Activated CD4-positive, alpha-beta T cell treated with anti-CD3 and anti-CD28 coated beads, Interleukin-10, Interleukin-2, amounts not matched to agents 100 ng/mL and 50 ng/mL, durations not matched to agents 16 hours and 8 hours (primary cell): ENCODE measurements at regions not wholly inside any gene's neighbourhood (a gene's known extent, or its start where the extent isn't known, plus 50 kb on each side); places are given as distances from the start of the nearest gene placed in this dataset.

Source experiments
- DNase-seq: peaks from one replicate; pipeline ENCODE4 v3.0.0-alpha.2; 2020

DNA sequence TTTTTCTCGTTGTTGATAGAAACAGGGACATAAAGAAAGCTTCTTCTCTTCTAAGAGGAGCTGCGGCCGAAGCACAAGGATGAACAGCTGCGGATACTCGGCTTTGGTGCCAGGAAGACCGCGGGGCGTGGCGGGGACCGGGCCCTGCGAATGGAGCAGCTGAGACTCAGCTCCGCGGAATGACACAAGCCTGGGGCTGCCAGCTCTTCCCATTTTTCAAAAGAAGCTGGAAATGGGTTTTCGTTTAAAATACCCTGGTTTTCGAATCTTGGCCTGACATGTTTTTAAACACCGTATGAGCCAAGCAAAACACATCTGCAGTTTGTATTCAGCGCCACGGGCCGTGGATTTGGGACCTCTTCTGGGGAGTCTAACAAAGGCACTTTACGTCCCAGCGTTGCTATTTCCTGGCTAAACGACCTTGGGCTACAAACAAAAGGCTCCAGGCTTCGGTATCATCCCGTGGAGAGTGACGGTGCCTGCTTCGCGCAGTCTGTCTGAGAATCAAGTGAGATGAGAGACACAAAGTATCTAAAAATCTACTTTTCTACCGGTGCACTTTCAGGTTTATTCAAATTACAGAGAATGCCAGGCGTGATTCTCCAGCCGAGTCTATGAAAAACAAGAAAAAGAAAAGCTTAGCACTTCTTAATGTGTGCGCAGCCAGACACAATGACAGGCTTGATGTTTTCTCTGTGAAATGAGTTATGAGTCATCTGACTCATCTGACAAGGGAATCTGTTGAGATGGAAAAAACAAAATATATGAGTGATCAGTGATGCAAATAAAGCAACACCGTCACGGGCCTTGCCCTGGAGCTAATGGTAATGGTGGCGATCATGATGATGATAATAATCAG, 114.0 kb upstream of the TMEM132D start:
- DNase-seq, result no peak

- no peak for DNase-seq
Observed at GRCh38 chr12:130018614-130019013, 114.8 kb upstream of the TMEM132D start.

DNA sequence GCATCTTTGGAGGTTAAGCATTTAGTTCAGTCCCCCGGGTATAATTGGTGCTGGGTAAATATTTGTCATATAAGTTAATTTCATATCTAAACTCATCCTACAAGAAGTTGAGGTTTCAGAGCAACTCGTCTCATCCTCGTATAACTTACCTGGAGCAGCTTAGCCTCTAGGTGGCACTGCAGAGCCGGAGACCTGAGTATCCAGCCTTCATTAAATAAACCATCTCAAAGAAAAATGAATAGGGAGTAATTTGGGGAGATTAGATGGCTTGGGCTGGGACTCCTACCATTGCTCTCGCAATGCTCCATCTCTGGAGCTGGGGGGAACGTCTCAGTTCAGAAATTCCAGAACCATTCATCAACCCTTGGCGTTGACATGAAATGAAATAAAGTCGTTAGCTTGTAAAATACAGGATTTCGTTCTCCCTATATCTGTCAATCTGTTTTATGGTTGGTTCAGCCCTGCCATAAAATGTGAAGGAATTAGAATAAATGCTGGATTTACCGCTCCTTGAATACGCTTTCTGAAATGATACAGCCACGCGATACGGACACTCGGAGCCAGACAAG, 122.9 kb upstream of the TMEM132D start:
- DNase-seq, result peak; percentile 42

GRCh38 chr12:130027798-130028197, 124.0 kb upstream of the TMEM132D start:
- no peak for DNase-seq

DNA sequence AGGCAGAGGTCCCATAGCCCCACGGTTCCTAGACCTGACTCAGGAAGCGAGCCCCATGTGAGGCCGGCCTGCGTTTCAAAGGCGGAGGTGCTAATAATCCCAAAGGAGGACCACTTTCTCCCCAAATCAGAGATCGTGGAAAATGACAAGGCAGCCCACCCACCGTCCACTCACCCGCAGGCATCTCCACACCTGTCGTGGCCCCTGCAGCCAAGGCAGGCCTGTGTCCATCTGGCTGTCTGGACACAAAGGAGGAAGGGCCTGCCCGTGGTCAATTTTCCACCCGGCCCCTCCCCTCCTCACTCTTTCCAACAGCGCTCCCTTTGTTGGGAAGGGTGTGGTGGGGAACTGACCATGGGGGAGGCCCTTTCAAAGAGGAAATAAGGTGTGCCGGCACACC, 125.3 kb upstream of the TMEM132D start:
- DNase-seq, result no peak

- DNase-seq, result no peak
Observed at GRCh38 chr12:130031041-130031440, 127.2 kb upstream of the TMEM132D start.

DNA sequence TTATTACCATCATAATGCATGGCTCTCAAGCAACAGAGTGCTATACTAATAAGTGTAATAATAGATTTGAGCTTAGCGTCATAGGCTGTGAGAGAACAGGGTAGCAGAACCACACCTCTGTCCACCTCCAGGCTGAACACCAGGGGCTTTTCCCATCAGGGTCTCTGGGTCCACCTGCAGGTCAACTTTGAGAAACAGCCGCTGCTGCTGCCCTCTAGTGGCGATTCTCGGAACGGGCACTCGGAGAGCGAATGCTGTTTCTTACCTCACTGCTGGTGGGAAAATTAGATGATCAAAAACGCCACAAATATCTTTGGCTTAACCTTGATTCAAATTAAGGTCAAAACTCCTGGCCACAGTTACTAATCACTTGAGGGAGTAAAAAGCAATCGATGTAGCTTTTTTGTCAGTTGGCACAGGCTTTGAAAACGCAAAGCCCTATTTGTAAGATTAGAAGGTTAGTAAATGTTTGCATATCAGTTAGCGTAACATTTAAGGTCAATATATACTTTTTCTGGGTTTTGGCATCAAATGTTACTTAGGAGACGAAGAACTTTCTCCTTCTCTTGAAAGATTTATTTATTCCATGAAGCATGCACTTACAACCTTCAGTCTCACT, 127.9 kb upstream of the TMEM132D start:
- DNase-seq, result peak; percentile 64

- DNase-seq, result peak; percentile 43
Observed at GRCh38 chr12:130041983-130042812, 120.1 kb upstream of the FZD10 start.

GRCh38 chr12:130043685-130044406, 118.4 kb upstream of the FZD10 start:
- DNase-seq, result no peak

GRCh38 chr12:130044991-130045621, 117.2 kb upstream of the FZD10 start:
- DNase-seq, result no peak

DNA sequence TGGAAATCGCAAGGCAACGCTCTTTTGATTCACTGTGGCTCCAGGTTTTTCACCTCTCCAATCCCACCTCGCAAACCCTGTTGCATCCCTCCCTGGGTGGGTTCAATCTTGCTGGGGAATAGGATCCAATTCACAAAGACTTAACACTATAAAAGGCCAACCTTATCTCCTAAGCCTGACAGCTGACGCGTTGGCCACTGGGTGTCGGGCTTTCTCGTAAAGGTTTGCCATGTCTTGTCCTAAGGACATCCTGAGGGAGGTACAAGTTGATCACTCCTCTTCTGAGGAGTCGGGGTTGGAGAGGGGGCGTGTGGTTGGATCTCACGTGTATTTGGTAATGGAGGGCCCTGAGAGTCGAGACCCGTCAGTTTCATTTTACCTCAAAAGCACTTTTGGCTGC, 112.6 kb upstream of the FZD10 start:
- no peak for DNase-seq

DNA sequence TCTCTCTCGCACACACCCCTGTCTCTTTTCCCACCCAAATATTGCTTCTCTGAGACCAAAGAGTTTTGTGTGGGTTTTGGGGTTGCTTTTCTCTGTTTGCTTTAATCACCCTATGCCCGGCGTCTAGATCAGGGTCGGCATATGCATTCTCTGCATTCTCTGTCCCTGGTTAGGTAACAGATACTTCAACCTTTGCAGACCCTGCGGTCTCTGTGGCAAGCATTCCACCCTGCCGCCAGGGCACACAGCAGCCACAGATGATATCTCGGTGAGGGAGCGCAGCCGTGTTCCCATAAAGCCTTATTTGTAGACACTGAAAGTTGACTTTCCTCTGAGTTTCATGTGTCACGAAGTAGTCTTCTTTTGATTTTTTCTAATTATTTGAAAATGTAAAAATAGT, 110.4 kb upstream of the FZD10 start:
- no peak for DNase-seq

GRCh38 chr12:130053651-130054069, 108.6 kb upstream of the FZD10 start:
- no peak for DNase-seq

- DNase-seq, result no peak
Observed at GRCh38 chr12:130054803-130055202, 107.5 kb upstream of the FZD10 start.

GRCh38 chr12:130058926-130059472, 103.3 kb upstream of the FZD10 start:
- DNase-seq, result no peak

GRCh38 chr12:130063866-130064265, 98.4 kb upstream of the FZD10 start:
- DNase-seq, result no peak

- no peak for DNase-seq
Observed at GRCh38 chr12:130064999-130065398, 97.3 kb upstream of the FZD10 start.

- no peak for DNase-seq
Observed at GRCh38 chr12:130066742-130067141, 95.5 kb upstream of the FZD10 start.

- DNase-seq, result no peak
Observed at GRCh38 chr12:130068741-130069140, 93.5 kb upstream of the FZD10 start.

- DNase-seq, result no peak
Observed at GRCh38 chr12:130070126-130070611, 92.1 kb upstream of the FZD10 start.

DNA sequence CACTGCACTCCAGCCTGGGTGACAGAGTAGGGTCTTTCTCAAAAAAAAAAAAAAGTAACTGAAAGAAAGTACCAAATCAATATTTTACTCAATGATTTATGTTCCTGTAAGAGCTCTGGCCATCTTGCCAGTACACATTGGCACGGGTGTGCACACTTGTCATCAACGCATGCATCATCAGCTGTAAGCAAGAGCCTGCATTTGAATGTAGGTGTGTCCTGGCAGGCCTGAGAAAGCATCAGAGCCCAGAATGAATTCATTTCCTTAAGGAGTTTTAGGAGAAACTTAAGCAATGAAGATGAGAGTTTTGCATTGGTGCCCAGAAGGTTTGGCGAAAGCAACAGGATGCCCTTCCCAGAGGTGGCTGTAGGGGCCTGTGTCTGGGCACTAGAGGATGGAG, 88.5 kb upstream of the FZD10 start:
- no peak for DNase-seq
